ENCODE measurements at regions not wholly inside any gene's neighbourhood (a gene's known extent, or its start where the extent isn't known, plus 50 kb on each side); places are given as distances from the start of the nearest gene placed in this dataset.

- TF ChIP-seq ZNF462 (CRISPR knock-in tag; IDR thresholded peaks at IDR 0.05) (no peak), CREB1 (CRISPR knock-in tag; IDR thresholded peaks at IDR 0.05; ENCODE audit: low read depth) (no peak), EZH2phosphoT487 (IDR thresholded peaks at IDR 0.05; ENCODE audit: unreplicated experiment) (no peak), POLR2AphosphoS5 (IDR thresholded peaks at IDR 0.05; ENCODE audit: low read depth) (no peak), REST (IDR thresholded peaks at IDR 0.05; ENCODE audit: unreplicated experiment) (no peak), ZNF331 (CRISPR knock-in tag; IDR thresholded peaks at IDR 0.05; ENCODE audit: low read depth) (no peak), JUNB (IDR thresholded peaks at IDR 0.05; ENCODE audit: unreplicated experiment) (no peak), NANOG (IDR thresholded peaks at IDR 0.05; ENCODE audit: borderline replicate concordance) (no peak), STAT1 (IDR thresholded peaks at IDR 0.05; ENCODE audit: unreplicated experiment) (no peak), CTCF (conservative IDR thresholded peaks at IDR 0.05; ENCODE audit: low read depth in 2 of 2) (no peak), ZNF114 (CRISPR knock-in tag; IDR thresholded peaks at IDR 0.05) (no peak)
These were observed 199.6 kb downstream of the ERCC6L2 start (continued) for GRCh38 chr9:96075111-96075510.
